Stimulated activated CD8-positive, alpha-beta memory T cell treated with anti-CD3 and anti-CD28 coated beads, Interleukin-4, amount 100 ng/mL, for 1 hour (primary cell): ENCODE measurements at regions not wholly inside any gene's neighbourhood (a gene's known extent, or its start where the extent isn't known, plus 50 kb on each side); places are given as distances from the start of the nearest gene placed in this dataset.

Source experiments
- DNase-seq, 2 donors: peaks; one replicate each; pipeline ENCODE4 v3.0.0-alpha.2; 2020; ENCODE audit warnings: low read depth in 2 of 2, low spot score in 1 of 2

DNA sequence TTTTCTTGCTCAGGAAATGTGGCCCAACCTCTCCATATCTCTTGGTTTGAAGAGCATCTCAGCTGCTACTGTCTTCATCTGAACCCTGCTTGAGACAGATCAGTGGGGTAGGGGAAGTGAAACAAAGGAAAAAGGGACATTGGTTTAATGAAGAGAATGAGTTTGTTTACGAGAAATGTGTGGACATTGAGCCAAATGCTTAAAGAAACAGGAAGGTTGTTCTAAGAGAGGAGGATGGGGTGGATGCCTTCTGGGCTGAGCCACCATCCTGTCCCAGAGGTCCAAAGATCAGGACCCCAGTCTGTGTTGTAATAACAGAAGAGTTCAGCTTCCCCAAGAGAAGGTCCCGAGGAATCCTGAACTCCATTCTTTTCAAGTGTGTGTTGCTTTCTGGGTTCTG is 369.7 kb downstream of the INSC start:
- DNase-seq = no peak

DNA sequence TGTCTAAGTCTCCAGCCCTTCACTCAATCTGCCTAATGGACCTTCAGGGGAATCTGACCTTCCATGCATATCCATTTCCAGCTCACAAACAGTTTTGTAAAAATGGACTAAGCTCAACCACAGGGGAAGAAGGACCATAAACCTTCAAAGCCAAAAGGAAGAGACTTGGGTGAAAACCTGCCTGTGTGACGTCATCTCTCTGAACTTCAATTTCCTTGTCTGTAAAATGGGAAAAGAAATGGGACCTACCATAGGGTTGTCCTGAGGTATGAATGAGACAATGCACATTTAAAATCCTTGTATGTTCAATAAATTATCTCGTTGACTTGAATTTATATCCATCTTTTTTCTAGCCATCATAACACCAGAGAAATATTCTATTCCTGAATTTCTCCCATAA is 370.7 kb downstream of the INSC start:
- DNase-seq = no peak

DNA sequence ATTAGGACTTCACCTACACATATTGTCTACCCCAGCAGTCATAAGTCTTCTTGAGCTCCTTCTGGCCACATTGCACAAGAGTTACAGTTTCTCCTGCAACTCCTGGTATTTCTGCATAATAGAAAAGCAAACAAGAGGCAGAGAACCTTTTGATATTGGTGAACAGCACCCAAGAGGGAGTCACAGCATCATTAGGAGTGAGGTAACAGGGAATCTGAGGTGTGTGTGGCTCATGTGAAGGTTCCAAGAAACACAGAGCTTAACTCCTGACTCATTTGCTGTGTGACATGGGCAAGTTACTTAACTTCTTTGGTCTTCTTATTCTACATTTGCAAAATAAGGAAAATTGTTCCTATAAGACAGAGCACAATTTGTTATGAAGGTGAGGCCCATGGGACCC is 374.6 kb downstream of the INSC start:
- DNase-seq = no peak

DNA sequence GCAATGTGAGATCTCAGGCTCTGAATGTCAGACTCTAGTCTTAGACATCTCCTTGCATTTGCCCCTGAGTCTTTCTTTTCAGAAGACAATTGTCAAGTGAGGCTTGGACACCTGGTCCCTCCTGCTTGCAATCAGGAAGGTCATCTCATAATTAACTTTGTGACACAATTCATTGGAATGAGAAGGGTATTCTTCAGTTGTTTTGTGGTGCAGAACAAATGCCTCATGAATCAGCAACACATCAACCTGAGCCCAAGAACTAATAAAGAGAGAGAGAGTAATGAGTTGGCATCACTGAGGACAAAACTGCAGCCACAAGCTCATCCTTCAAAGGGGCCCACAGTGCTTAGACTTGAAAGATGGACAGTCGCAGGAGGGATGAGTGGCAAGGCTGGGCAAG is 375.8 kb downstream of the INSC start:
- no peak for DNase-seq

DNA sequence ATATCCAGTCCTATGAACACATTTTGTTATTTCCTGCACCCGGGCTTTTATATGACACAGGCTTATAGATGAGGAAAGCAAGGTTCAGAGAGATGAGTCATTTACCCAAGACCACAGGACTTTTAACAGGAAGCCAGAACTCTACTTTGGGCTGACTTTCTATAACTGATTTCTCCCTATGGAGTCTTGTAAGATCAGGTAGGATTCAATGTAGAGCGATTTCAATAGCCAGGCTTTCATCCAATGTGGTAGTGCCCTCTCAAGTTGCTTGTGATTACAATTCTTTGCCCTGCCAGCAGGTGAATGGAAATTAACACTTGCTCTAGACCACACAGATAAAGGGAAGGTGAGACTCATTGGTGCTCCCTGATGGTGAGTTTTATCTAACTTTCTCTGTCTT is 378.3 kb downstream of the INSC start:
- no peak for DNase-seq

DNA sequence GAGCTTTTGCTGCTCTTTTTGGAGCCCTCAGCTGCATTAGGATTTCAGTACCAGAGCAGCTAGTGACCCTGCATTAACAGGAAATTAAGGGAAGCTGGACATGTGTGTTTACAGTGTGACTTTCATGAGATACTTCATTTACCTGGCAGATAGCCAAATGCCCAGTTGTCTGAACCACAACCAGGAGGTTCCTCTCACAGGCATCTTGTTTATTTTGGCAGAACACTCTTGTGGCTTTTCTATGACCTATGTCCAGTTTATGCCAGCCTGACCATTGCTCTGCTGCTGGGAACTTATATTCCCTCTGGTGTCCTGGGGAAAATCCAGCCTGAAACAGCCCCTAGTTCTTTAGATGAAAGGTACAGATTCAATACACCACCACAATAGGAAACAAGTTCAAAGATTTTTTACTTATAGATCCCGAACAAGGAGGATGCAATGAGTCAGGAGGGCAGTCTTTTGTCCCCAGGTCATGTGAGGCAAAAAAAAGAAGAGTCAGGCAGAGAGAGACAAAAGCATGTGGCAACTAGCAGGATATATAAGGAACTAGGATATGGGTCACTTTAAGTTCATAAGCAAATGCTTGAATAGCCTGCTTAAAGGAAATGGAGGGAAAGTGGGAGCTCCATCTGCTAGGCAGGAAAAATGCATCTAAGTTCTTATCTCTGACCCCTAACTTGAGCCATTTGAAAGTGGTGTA is 379.3 kb downstream of the INSC start:
- no peak for DNase-seq

DNA sequence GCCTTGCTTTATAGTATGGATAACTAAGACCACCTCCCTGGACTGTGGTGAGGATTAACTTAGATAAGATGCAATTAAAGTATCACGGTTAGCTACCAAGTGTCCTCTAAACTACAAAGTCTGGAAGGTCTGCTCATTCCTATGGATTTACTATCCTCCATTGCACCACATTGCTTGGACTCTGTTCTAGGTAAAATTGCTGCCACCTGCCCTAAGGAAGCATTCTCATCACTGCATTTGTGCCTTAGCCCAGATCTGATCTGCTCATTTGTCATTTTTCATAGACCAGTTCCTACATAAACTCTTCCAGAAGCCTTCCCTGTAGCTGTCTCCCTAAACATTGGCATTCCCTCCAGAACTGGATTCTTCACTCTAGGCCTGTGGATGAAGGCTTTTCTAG is 380.0 kb downstream of the INSC start:
- no peak for DNase-seq

DNA sequence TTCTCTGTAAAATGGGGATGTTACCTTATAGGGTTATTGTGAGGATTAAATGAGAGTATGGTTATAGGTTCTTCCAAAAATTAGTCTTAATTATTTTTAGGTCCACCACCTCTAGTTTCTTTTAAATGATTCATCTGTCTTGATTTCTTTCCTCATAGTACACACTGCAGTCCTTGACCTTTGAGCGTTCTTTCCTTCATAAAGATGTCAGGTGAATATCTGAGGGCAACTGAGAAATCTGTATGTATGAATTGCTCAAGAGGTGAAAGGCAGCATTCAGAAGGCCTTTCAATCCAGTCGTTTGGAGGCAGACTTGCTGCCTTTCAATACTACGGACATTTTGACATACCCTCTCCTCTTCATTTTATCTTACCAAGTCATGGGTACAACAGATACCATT is 380.7 kb downstream of the INSC start:
- DNase-seq = no peak

DNA sequence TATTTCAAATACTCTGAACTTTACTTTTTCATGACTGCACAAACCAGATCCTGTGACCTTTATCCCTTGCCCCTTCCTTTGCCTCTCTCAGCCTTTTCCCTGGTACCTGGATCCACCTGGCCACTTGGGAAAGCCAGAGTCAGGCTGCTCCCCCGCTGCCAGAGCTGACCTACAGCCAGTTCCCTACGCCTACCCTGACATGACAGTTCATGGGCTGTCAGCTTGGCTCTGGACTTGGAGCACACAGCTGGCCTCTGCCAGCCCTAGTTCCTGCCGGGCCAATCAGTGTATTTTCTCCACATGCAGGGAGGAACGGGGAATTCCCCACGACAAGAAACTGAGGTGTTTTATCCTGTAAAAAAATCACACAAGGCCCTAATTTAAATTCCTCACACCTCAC is 382.6 kb downstream of the INSC start:
- no peak for DNase-seq

DNA sequence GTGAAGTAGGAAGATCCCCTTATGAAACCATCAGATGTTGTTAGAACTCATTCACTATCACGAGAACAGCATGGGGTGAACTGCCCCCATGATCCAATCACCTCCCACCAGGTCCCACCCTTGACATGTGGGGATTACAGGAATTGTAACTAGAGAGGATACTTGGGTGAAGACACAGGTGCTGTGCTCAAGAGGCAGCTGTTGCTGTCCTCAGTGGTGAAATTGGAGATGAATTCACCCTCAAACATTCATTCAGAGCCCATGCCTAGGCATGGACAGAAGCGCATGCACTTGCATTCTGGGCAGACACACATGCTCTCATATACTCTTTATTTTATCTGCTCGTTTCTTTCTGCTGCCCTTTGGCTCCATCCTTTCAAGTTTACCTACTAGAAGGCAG is 385.0 kb downstream of the INSC start:
- DNase-seq = no peak

DNA sequence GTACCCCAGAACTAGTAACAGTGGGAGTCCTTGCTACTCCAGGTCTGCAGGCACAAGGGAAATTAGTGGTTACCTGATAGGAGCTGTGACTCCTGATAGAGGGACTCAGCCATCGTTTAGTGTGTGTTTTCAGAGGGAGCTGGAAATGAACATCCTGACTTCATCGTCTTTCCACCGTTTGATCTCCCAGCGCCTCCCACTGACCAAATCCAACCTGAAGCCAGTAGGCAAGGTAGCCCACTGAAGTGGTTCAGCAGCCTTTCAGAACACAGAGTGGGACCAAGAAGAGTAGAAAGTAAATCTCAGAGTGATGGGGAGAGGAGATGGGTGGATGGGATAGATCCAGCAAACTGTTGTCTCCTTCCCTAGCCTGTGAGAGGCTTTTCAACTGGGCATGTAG is 385.9 kb downstream of the INSC start:
- DNase-seq = no peak

DNA sequence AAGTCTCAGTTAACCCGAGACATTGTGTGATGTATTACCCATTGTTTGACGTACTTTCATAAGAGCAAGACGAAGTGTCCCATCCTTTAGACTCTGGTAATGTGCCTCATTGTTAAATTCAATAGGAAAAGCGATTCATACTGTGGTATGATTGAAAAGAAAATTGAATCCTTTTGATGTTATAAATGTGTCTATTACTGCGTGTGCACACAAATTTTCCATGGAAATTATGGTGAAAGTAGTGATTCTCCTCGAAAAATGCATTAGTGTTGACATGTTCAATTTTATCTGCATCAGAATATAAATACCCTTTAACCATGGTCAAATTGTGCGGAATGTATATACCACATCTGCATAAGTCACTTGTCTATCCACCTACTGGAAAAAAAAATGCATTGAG is 386.8 kb downstream of the INSC start:
- DNase-seq = no peak

DNA sequence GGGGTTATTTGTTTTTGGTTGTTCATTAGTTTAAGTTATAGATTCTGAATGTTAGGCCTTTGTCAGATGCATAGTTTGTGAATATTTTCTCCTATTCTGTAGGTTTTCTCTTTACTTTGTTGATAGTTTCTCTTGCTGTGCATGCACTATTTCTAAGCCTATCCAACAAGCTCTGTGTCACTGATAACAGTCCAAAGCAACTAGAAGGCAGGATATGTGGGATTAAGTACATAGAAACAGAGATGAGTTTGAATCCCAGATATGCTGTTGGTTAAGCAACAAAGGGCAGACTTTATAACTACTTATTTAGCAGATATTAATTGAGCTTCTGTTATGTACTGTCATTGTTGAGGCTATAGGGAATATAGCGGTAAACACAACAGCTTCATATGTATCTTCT is 390.4 kb downstream of the INSC start:
- no peak for DNase-seq

DNA sequence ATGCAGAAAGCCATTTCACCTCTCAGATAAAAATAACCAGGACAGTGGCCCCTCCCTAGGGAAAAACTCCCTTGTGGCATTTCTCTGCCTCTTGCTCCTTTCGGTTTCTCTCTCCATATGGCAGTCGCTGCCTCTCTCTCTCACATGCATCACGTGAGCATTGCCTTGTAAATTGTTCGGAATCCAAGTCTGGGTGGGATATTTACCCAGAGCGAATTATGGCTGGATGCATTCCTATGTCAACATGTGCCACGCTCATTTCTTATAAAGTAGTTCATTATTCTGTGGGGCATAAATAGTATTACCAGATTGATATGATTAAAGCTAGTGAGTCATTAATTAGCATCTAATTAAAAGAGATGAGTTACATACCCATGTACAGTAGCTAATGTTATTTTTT is 392.9 kb downstream of the INSC start:
- DNase-seq = no peak

DNA sequence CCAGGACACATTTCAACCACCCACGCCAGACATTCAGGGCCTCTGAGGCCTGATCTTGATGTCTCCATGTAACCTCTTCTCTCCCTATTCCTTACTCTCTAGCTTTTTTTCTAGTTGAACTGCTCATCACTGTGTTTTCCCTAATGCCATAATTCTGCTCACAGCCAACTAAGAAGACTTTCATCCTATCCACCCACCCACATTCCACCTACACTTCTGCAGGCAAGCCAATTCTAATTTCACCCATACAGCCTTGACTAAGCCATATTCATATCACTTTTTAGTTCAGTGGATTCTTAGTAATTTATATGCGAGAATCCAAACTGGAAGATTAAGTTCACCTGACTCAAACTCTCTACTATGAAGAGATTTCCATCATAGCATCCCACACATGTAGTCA is 394.4 kb downstream of the INSC start:
- DNase-seq = no peak

DNA sequence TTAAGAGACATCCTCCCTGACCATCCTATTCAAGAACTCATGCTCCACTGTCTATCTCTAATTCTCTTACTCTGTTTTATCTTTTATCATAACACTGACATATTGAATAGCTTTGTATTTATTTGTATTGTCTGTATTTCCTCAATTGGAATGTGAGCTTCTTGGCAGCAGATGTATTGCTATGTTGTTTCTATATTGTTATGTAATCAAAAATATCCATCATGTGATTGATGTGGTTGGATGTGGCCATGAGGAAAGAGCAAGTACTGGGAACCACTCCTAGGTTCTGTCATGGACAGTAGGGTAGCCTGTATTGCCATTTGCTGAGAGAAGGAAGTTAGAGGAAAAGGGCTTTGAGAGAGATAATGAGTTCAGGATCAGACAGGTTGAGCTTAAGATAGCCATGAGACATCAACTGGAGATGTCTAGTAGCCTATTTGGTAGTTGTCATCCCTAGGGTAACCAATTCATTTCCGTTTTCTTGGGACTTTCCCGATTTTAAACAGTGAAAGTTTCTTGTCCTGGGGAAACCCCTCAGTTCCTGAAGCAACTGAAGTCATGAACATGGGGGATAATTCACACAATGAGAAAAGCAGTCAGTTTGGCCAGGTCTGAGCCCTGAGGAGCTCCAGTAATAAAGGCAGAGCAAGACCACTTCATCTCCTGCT is 404.5 kb downstream of the INSC start:
- DNase-seq = no peak

DNA sequence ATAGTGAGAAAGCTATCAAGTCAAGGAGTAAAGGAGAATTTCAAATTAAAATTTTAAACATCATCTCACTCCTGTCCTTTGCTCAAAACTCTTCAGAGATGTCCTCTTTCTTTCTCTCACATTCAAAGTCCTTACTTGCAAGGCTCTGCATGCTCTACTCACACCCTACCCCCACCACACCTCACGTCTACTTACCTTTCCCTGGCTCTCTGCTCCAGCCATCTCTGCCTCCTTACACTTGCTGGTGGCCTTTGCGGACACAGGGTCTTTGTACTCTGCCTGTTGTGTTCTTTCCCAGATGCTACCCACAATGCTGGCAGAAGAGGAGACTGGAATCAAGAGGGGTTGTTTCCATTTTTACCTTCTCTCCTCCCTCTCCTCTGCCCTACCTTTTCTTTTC is 405.2 kb downstream of the INSC start:
- no peak for DNase-seq

DNA sequence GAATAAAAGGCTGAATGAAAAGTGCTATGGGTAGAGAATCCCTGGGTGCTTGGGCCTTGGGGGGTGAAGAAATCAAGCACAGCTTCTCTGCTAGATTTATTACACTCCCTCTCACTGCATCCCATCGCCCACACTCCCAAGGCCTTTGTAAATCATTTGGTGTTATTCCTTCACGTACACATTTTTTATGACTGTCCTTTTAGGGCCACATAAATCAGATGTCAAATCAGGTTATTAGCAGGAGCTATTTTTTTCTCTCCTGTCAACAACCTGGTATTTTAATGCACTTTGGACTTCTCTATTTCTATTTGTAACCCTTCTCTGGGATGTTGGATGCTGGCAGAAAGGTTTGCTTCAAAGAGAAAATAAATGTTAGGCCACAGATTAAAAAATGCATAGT is 408.8 kb downstream of the INSC start:
- DNase-seq = no peak

DNA sequence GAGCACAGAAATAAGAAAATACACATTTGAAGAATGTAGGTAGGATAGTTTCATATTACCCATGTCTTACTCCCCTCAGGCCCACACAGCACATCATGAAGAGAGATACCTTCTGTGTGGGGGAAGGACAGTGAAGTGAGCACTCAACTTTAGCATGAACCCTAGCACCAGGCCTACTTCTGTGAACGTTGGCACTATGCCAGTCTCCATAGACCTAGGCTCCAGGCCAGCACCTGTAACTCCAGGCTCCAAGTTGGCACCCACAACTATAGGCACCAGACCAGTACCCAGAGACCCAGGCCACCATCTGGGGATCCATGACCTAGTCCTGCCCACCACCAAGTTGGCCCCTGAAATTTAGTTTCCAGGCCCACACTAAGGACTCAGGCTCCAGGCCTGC is 410.9 kb downstream of the INSC start:
- DNase-seq = no peak

DNA sequence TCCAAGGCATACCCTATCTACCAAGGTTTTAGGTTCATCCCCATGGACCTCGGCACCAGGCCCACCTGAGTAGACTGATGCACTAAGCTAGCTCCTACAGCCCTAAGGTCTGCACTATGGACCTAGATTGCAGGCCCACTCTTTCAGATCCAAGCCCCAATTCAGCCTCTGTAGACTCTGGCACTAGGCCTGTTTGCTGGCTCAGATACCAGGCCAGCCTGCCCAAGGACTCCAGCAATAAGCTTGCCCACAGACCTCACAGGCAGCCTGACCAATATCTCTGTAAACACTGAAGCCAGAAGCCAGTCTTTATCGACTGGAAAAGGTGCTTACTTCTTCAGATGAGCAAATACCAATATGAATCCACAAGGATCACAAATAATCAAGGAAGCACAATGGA is 411.3 kb downstream of the INSC start:
- no peak for DNase-seq

DNA sequence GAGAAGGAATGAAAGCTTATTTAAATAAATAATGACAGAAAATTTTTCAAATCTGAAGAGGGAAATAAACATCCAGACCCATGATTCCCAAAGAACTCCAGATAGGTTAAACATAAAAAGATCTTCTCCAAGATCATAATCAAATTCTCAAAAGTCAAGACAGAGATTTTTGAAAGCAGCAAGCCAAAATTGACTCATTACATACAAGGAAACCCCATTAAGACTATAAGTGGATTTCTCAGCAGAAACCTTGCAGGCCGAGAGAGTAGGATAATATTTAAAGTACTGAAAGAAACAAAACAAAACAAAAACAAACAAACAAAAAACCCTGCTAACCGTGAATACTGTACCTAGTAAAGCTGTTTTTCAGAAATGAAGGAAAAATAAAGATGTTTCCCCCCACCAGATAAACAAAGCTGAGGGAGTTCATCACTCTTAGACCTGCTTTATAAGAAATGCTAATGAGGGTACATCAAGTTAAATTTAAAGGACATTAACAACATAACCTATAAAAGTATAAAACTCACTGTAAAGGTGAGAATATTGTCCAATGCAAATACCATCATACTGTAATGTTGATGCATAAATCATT is 412.2 kb downstream of the INSC start:
- DNase-seq = no peak

DNA sequence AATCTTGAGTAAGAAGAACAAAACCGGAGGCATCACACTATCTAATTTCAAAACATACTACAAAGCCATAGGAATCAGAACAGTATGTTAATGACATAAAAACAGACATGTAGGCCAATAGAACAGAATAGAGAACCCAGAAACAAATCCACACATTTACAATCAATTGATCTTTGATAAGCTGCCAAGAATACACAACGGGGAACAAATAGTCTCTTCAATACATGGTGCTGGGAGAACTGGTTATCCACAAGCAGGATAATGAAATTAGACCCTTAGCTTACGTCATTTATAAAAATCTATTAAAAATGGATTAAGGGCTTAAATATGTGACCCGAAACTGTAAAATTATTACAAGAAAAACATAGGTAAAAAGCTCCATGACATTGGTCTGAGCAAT is 417.7 kb downstream of the INSC start:
- DNase-seq = no peak

DNA sequence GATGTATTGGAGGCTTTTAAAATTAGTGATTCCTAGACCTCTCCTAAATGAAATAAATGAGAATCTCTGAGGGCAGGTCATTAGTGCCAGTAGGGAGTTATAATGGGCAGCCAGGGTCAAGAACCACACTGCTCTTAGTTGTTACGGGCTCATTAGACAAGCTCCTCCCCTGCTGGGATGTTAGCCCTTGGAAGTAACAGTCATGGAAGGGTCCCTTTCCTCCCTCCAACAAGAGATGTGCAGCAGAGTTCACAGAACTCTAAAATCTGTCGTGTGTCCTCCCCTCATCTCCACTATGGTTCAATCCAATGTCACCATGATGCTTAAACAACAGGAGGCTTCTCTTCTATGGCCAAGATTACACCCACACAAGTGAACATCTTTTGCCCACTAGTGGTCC is 419.5 kb downstream of the INSC start:
- DNase-seq = no peak
